ENCODE measurements at regions not wholly inside any gene's neighbourhood (a gene's known extent, or its start where the extent isn't known, plus 50 kb on each side); places are given as distances from the start of the nearest gene placed in this dataset.
"Not testable (repeated sequence)": the region's sequence is repeated elsewhere in the genome, so short reads cannot be mapped to it uniquely, and the experiment has no call there.

DNA sequence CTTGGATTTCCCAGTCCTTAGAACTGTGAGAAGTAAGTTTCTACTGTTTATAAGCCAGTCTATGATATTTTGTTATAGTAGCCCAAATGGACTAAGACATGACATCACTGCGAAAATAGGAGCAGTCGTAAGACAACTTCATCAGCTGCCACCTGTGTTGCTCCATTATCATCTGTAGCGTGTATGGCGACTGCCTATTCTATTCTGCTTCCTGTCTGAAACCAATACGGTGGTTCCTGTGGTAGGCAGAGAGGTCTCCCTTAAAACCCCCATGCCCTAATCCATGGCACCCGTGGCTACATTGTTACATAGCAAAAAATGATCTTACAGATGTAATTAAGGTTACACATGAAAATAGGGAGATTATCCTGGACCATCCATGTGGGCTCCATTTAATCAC is 105.4 kb upstream of the FAT1 start:
- H3K9ac ChIP-seq (ENCODE audit: insufficient read length, low read depth): no peak overlapping the region
- TF ChIP-seq SUZ12 (IDR thresholded peaks at IDR 0.05; ENCODE audit: extremely low read depth, insufficient read depth, insufficient read length) (no peak), YY1 (IDR thresholded peaks at IDR 0.05; ENCODE audit: insufficient read depth, insufficient read length) (no peak), ZNF274 (IDR thresholded peaks at IDR 0.05; ENCODE audit: low read depth, low read length) (no peak)
- no peaks in the 10 kb centered on the region for H3K4me1 ChIP-seq (ENCODE audit: insufficient read depth, insufficient read length)
- no peak for DNase-seq (ENCODE audit: low read depth, low spot score)
- no peaks in the 10 kb centered on the region for H3K27me3 ChIP-seq (ENCODE audit: insufficient read depth, insufficient read length)
- H3K9me3 ChIP-seq (ENCODE audit: insufficient read depth, low read length): no peaks in the 10 kb centered on the region
- no peak overlapping the region for H3K4me3 ChIP-seq (ENCODE audit: insufficient read length, low read depth)
- H3K36me3 ChIP-seq (ENCODE audit: insufficient read depth, insufficient read length, low read length): no peaks in the 10 kb centered on the region

DNA sequence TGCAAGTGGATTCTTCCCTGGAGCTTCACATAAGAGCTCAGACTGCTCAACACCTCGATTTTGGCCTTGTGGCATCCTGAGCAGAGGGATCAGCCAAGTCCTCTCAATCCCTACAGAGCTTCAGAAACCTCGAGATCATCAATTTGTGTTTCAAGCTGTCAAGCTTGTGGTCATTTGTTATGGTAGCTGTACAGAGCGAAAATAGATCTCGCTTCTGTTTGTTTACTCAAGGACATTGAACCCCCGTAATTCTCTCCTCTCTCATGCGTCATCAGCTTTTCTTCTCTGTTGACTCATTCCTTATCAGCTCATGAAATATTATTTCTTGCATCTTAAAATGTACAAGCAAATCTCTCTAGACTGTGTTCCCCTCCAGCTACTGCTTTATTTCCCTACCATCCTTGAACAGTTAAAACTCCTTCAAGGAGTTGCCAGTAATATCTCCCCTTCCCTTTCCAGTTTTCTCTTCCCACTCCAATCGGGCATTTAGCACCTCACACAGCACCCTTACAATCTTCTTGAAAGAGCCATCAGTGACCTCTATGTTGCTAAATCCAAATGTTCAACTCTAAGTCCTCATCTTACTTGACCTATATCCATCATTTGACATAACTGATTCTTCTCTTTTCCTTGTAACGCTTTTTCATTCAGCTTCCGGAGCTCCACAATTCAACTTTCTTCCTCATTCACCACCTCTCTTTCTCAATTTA is 106.2 kb upstream of the FAT1 start:
- Histone ChIP-seq H3K9ac (ENCODE audit: insufficient read length, low read depth) (no peak overlapping the region), H3K27me3 (ENCODE audit: insufficient read depth, insufficient read length) (no peaks in the 10 kb centered on the region), H3K4me1 (ENCODE audit: insufficient read depth, insufficient read length) (no peaks in the 10 kb centered on the region), H3K9me3 (ENCODE audit: insufficient read depth, low read length) (no peaks in the 10 kb centered on the region), H3K36me3 (ENCODE audit: insufficient read depth, insufficient read length, low read length) (no peaks in the 10 kb centered on the region), H3K4me3 (ENCODE audit: insufficient read length, low read depth) (no peak overlapping the region)
- TF ChIP-seq ZNF274 (IDR thresholded peaks at IDR 0.05; ENCODE audit: low read depth, low read length) (no peak), SUZ12 (IDR thresholded peaks at IDR 0.05; ENCODE audit: extremely low read depth, insufficient read depth, insufficient read length) (no peak), YY1 (IDR thresholded peaks at IDR 0.05; ENCODE audit: insufficient read depth, insufficient read length) (no peak)
- no peak for DNase-seq (ENCODE audit: low read depth, low spot score)

- no peak overlapping the region for H3K4me3 ChIP-seq (ENCODE audit: insufficient read length, low read depth)
- no peaks in the 10 kb centered on the region for H3K27me3 ChIP-seq (ENCODE audit: insufficient read depth, insufficient read length)
- no peaks in the 10 kb centered on the region for H3K4me1 ChIP-seq (ENCODE audit: insufficient read depth, insufficient read length)
- TF ChIP-seq ZNF274 (IDR thresholded peaks at IDR 0.05; ENCODE audit: low read depth, low read length): no peak
- TF ChIP-seq YY1 (IDR thresholded peaks at IDR 0.05; ENCODE audit: insufficient read depth, insufficient read length): no peak
- no peak for TF ChIP-seq SUZ12 (IDR thresholded peaks at IDR 0.05; ENCODE audit: extremely low read depth, insufficient read depth, insufficient read length)
- H3K9ac ChIP-seq (ENCODE audit: insufficient read length, low read depth): no peak overlapping the region
- DNase-seq (ENCODE audit: low read depth, low spot score): no peak
- no peaks in the 10 kb centered on the region for H3K36me3 ChIP-seq (ENCODE audit: insufficient read depth, insufficient read length, low read length)
- no peaks in the 10 kb centered on the region for H3K9me3 ChIP-seq (ENCODE audit: insufficient read depth, low read length)
Measured at GRCh38 chr4:186831574-186831973, 107.9 kb upstream of the FAT1 start.

DNA sequence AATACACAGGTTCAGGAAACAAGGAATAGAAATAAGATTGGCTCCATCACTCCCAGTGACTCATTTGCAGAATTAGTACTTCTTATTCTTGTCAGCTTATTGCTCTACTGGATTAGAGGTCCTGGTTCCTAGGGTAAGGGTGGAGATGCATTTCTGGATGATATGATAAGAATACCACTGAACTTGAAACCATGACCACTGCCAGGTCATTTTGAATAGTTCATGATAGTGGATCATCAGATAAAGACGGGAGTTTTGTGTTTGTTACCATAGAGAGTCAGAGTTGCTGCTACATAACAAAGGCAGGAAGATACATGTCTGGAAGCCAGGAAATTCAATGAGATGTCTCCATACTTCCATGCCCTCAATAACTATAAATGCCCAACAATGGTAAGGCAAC is 109.2 kb upstream of the FAT1 start:
- H3K4me1 ChIP-seq (ENCODE audit: insufficient read depth, insufficient read length): no peaks in the 10 kb centered on the region
- no peaks in the 10 kb centered on the region for H3K27me3 ChIP-seq (ENCODE audit: insufficient read depth, insufficient read length)
- TF ChIP-seq YY1 (IDR thresholded peaks at IDR 0.05; ENCODE audit: insufficient read depth, insufficient read length) (no peak), ZNF274 (IDR thresholded peaks at IDR 0.05; ENCODE audit: low read depth, low read length) (no peak)
- no peaks in the 10 kb centered on the region for H3K9me3 ChIP-seq (ENCODE audit: insufficient read depth, low read length)
- H3K4me3 ChIP-seq (ENCODE audit: insufficient read length, low read depth): no peak overlapping the region
- no peaks in the 10 kb centered on the region for H3K36me3 ChIP-seq (ENCODE audit: insufficient read depth, insufficient read length, low read length)
- no peak overlapping the region for H3K9ac ChIP-seq (ENCODE audit: insufficient read length, low read depth)
- DNase-seq (ENCODE audit: low read depth, low spot score): no peak

DNA sequence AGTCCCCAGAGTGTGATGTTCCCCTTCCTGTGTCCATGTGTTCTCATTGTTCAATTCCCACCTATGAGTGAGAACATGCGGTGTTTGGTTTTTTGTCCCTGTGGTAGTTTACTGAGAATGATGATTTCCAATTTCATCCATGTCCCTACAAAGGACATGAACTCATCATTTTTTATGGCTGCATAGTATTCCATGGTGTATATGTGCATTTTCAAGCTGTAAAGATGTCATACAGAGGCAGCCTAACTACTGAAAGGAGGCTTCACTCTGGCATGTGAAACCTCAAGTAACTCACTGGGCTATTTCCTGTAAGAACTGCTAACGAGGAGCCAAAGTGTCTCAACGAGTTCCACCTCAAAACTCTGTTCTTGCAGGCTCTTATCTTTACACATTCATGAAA is 113.8 kb upstream of the FAT1 start:
- not testable (repeated sequence) for H3K27me3 ChIP-seq (ENCODE audit: insufficient read depth, insufficient read length); H3K4me1 ChIP-seq (ENCODE audit: insufficient read depth, insufficient read length); H3K4me3 ChIP-seq (ENCODE audit: insufficient read length, low read depth); H3K9ac ChIP-seq (ENCODE audit: insufficient read length, low read depth); DNase-seq (ENCODE audit: low read depth, low spot score); H3K36me3 ChIP-seq (ENCODE audit: insufficient read depth, insufficient read length, low read length); H3K9me3 ChIP-seq (ENCODE audit: insufficient read depth, low read length)

- H3K9ac ChIP-seq (ENCODE audit: insufficient read length, low read depth): no peak overlapping the region
- no peaks in the 10 kb centered on the region for H3K9me3 ChIP-seq (ENCODE audit: insufficient read depth, low read length)
- no peak for DNase-seq (ENCODE audit: low read depth, low spot score)
- H3K27me3 ChIP-seq (ENCODE audit: insufficient read depth, insufficient read length): no peaks in the 10 kb centered on the region
- H3K4me1 ChIP-seq (ENCODE audit: insufficient read depth, insufficient read length): no peaks in the 10 kb centered on the region
- H3K4me3 ChIP-seq (ENCODE audit: insufficient read length, low read depth): no peak overlapping the region
- H3K36me3 ChIP-seq (ENCODE audit: insufficient read depth, insufficient read length, low read length): no peaks in the 10 kb centered on the region
- TF ChIP-seq YY1 (IDR thresholded peaks at IDR 0.05; ENCODE audit: insufficient read depth, insufficient read length) (no peak), SUZ12 (IDR thresholded peaks at IDR 0.05; ENCODE audit: extremely low read depth, insufficient read depth, insufficient read length) (no peak), ZNF274 (IDR thresholded peaks at IDR 0.05; ENCODE audit: low read depth, low read length) (no peak)
Measured at GRCh38 chr4:186838295-186838694, 114.6 kb upstream of the FAT1 start.

- DNase-seq (ENCODE audit: low read depth, low spot score): no peak
Measured at GRCh38 chr4:186839122-186840037, 115.7 kb upstream of the FAT1 start.

More at GRCh38 chr4:186839122-186840037, 115.7 kb upstream of the FAT1 start:
- Histone ChIP-seq H3K27me3 (ENCODE audit: insufficient read depth, insufficient read length) (no peaks in the 10 kb centered on the region), H3K4me3 (ENCODE audit: insufficient read length, low read depth) (no peak overlapping the region), H3K4me1 (ENCODE audit: insufficient read depth, insufficient read length) (no peaks in the 10 kb centered on the region), H3K9ac (ENCODE audit: insufficient read length, low read depth) (no peak overlapping the region), H3K36me3 (ENCODE audit: insufficient read depth, insufficient read length, low read length) (no peaks in the 10 kb centered on the region), H3K9me3 (ENCODE audit: insufficient read depth, low read length) (no peaks in the 10 kb centered on the region)
- TF ChIP-seq ZNF274 (IDR thresholded peaks at IDR 0.05; ENCODE audit: low read depth, low read length) (no peak), YY1 (IDR thresholded peaks at IDR 0.05; ENCODE audit: insufficient read depth, insufficient read length) (no peak), SUZ12 (IDR thresholded peaks at IDR 0.05; ENCODE audit: extremely low read depth, insufficient read depth, insufficient read length) (no peak)

Measured in NT2/D1 (cell line).